H9 (cell line): ENCODE measurements at regions not wholly inside any gene's neighbourhood (a gene's known extent, or its start where the extent isn't known, plus 50 kb on each side); places are given as distances from the start of the nearest gene placed in this dataset.

ENCODE experiments used
- DNase-seq: peaks from one replicate; pipeline ENCODE4 v3.0.0-alpha.2; 2017
- H2AFZ ChIP-seq: one replicate; pipeline ENCODE4 v1.6.1; 2013; ENCODE audit warnings: mild to moderate bottlenecking, low read length, control low read depth, moderate library complexity
- H2AK5ac ChIP-seq: 2 replicates; pipeline ENCODE4 v1.6.1; 2013; ENCODE audit warnings: low read length, control low read depth, mixed read lengths; ENCODE audit not compliant: insufficient read length
- H2BK120ac ChIP-seq: one replicate; pipeline ENCODE4 v1.6.1; 2013; ENCODE audit warnings: low read depth, mild to moderate bottlenecking, low read length, control low read depth, inconsistent platforms; ENCODE audit not compliant: poor library complexity, severe bottlenecking
- H2BK12ac ChIP-seq: 2 replicates; pipeline ENCODE4 v1.6.1; 2013; ENCODE audit warnings: low read length, control low read depth, mixed read lengths, low read depth; ENCODE audit not compliant: insufficient read length
- H2BK15ac ChIP-seq: 2 replicates; pipeline ENCODE4 v1.6.1; 2013; ENCODE audit warnings: low read depth, low read length, control low read depth
- H2BK20ac ChIP-seq: one replicate; pipeline ENCODE4 v1.6.1; 2013; ENCODE audit warnings: low read depth, mild to moderate bottlenecking, low read length, control low read depth, inconsistent platforms; ENCODE audit not compliant: poor library complexity, severe bottlenecking
- H2BK5ac ChIP-seq: 2 replicates; pipeline ENCODE4 v1.6.1; 2013; ENCODE audit warnings: low read length, control low read depth, mixed read lengths; ENCODE audit not compliant: insufficient read length
- H3K14ac ChIP-seq: 2 replicates; pipeline ENCODE4 v1.6.1; 2013; ENCODE audit warnings: low read length, control low read depth; ENCODE audit not compliant: insufficient read depth
- H3K18ac ChIP-seq: 2 replicates; pipeline ENCODE4 v1.6.1; 2013; ENCODE audit warnings: low read depth, mild to moderate bottlenecking, mixed read lengths, low read length, control low read depth; ENCODE audit not compliant: insufficient read length
- H3K23ac ChIP-seq: 2 replicates; pipeline ENCODE4 v1.6.1; 2013; ENCODE audit warnings: low read length, control low read depth, mixed read lengths, low read depth; ENCODE audit not compliant: insufficient read length
- H3K23me2 ChIP-seq: 2 replicates; pipeline ENCODE4 v1.6.1; 2013; ENCODE audit warnings: low read depth, mild to moderate bottlenecking, mixed read lengths, low read length, control low read depth; ENCODE audit not compliant: insufficient read length, poor library complexity, severe bottlenecking
- H3K27ac ChIP-seq: 2 replicates; pipeline ENCODE4 v1.5.1; 2013; ENCODE audit warnings: low read length, control low read depth, mixed read lengths, low read depth; ENCODE audit not compliant: insufficient read length
- H3K27me3 ChIP-seq: 2 replicates; pipeline ENCODE4 v1.6.1; 2013; ENCODE audit warnings: low read length, control low read depth, inconsistent platforms; ENCODE audit not compliant: insufficient read depth
- H3K4ac ChIP-seq: 2 replicates; pipeline ENCODE4 v1.6.1; 2013; ENCODE audit warnings: low read depth, mild to moderate bottlenecking, control low read depth, inconsistent platforms, low read length, moderate library complexity
- H3K4me1 ChIP-seq: 2 replicates; pipeline ENCODE4 v1.6.1; 2013; ENCODE audit warnings: low read length, control low read depth, inconsistent platforms; ENCODE audit not compliant: insufficient read depth
- H3K4me2 ChIP-seq: 2 replicates; pipeline ENCODE4 v1.6.1; 2013; ENCODE audit warnings: low read length, control low read depth, mixed read lengths; ENCODE audit not compliant: insufficient read length, insufficient read depth
- H3K56ac ChIP-seq: 2 replicates; pipeline ENCODE4 v1.6.1; 2013; ENCODE audit warnings: low read depth, mild to moderate bottlenecking, mixed read lengths, low read length, control low read depth; ENCODE audit not compliant: insufficient read length
- H3K79me1 ChIP-seq: 2 replicates; pipeline ENCODE4 v1.6.1; 2013; ENCODE audit warnings: low read depth, mild to moderate bottlenecking, moderate library complexity, low read length, control low read depth, inconsistent platforms; ENCODE audit not compliant: insufficient read depth, poor library complexity, severe bottlenecking
- H3K79me2 ChIP-seq: 2 replicates; pipeline ENCODE4 v1.6.1; 2013; ENCODE audit warnings: low read length, control low read depth, inconsistent platforms; ENCODE audit not compliant: insufficient read depth
- H3K9ac ChIP-seq: 2 replicates; pipeline ENCODE4 v1.6.1; 2013; ENCODE audit warnings: low read length, control low read depth, mixed read lengths; ENCODE audit not compliant: insufficient read length; ENCODE audit errors: extremely low read depth
- H3K9me3 ChIP-seq: one replicate; pipeline ENCODE4 v1.6.1; 2013; ENCODE audit warnings: low read depth, low read length, inconsistent platforms; ENCODE audit not compliant: control insufficient read depth
- H3T11ph ChIP-seq: one replicate; pipeline ENCODE4 v1.6.1; 2013; ENCODE audit warnings: mild to moderate bottlenecking, low read length, control low read depth, inconsistent platforms
- H4K20me1 ChIP-seq: one replicate; pipeline ENCODE4 v1.6.1; 2013; ENCODE audit not compliant: control insufficient read depth, insufficient read length, insufficient read depth
- H4K5ac ChIP-seq: 2 replicates; pipeline ENCODE4 v1.6.1; 2013; ENCODE audit warnings: low read depth, mild to moderate bottlenecking, mixed read lengths, low read length, control low read depth; ENCODE audit not compliant: insufficient read length
- H4K8ac ChIP-seq: replicated peaks from 2 replicates; pipeline ENCODE4 v1.6.1; 2013; ENCODE audit warnings: low read length, control low read depth, mixed read lengths, low read depth; ENCODE audit not compliant: insufficient read length
- H4K91ac ChIP-seq: 2 replicates; pipeline ENCODE4 v1.6.1; 2013; ENCODE audit warnings: low read depth, mild to moderate bottlenecking, moderate library complexity, mixed read lengths, low read length, control low read depth; ENCODE audit not compliant: insufficient read length
- H3K27ac Mint-ChIP-seq, 3 experiments: 2 replicates in 2 of 3; 3 replicates in 1 of 3; pipeline ENCODE4 v1.8.0; 2020 to 2021; ENCODE audit warnings: mixed read lengths in 3 of 3, mild to moderate bottlenecking in 1 of 3, moderate library complexity in 1 of 3
- H3K27me3 Mint-ChIP-seq: 2 replicates; pipeline ENCODE4 v1.8.0; 2021; ENCODE audit warnings: low read depth, mild to moderate bottlenecking, moderate library complexity, mixed read lengths
- H3K36me3 Mint-ChIP-seq, 3 experiments: 2 replicates in 2 of 3; 3 replicates in 1 of 3; pipeline ENCODE4 v1.8.0; 2020 to 2021; ENCODE audit warnings: low read depth in 3 of 3, mixed read lengths in 3 of 3; ENCODE audit not compliant: insufficient read depth in 1 of 3
- H3K4me1 Mint-ChIP-seq, 2 experiments: 2 replicates each; pipeline ENCODE4 v1.8.0; 2020; ENCODE audit warnings: mixed read lengths in 2 of 2
- H3K4me3 Mint-ChIP-seq, 2 experiments: 2 replicates in 1 of 2; 3 replicates in 1 of 2; pipeline ENCODE4 v1.8.0; 2020 to 2021; ENCODE audit warnings: mild to moderate bottlenecking in 2 of 2, mixed read lengths in 2 of 2, moderate library complexity in 1 of 2
- H3K9me3 Mint-ChIP-seq, 2 experiments: 2 replicates in 1 of 2; 3 replicates in 1 of 2; pipeline ENCODE4 v1.8.0; 2020; ENCODE audit warnings: mild to moderate bottlenecking in 2 of 2, mixed read lengths in 2 of 2, moderate library complexity in 1 of 2
- TF ChIP-seq, protein P1 (sequence below): fragments of 200-600 bp; sonication (generic); conservative IDR thresholded peaks from 3 replicates; pipeline ENCODE4 v1.8.0; 2021; ENCODE audit warnings: antibody characterized with exemption, mild to moderate bottlenecking

DNA sequence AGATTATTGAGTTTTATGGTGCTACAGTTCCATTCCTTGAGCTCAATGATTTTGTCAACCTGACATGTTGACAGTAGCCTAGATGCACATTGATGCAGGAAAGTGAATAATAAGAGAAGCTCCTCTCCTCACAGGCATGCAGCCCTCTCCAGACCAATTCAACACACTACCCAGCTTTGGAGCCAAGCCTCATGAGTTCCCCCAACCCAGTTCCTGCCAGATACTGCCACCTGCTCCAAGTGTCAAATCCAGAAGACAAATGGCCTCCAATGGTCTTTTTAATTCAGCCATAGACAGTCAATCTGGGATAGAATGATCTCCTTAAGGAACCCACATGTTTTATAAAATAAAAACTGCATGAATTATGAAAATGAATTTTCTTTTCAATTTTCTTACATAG, 83.7 kb upstream of the ARHGEF3 start:
- no peaks in the 10 kb centered on the region for H3K9me3 Mint-ChIP-seq
- no peak overlapping the region for H3K18ac ChIP-seq
- H3K27ac Mint-ChIP-seq, result no peak overlapping the region

More for the DNA sequence above, 83.7 kb upstream of the ARHGEF3 start:
- no peak overlapping the region for H2BK15ac ChIP-seq
- H3K4me2 ChIP-seq, result no peak overlapping the region
- no peak overlapping the region for H3K27ac ChIP-seq
- no peak overlapping the region for H4K5ac ChIP-seq
- H3K4ac ChIP-seq, result no peak overlapping the region
- TF ChIP-seq, protein P1, sequence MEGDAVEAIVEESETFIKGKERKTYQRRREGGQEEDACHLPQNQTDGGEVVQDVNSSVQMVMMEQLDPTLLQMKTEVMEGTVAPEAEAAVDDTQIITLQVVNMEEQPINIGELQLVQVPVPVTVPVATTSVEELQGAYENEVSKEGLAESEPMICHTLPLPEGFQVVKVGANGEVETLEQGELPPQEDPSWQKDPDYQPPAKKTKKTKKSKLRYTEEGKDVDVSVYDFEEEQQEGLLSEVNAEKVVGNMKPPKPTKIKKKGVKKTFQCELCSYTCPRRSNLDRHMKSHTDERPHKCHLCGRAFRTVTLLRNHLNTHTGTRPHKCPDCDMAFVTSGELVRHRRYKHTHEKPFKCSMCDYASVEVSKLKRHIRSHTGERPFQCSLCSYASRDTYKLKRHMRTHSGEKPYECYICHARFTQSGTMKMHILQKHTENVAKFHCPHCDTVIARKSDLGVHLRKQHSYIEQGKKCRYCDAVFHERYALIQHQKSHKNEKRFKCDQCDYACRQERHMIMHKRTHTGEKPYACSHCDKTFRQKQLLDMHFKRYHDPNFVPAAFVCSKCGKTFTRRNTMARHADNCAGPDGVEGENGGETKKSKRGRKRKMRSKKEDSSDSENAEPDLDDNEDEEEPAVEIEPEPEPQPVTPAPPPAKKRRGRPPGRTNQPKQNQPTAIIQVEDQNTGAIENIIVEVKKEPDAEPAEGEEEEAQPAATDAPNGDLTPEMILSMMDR, result no peak
- peaks cover 0 to 2% of the 10 kb centered on the region in 2 experiments; a peak in 1 of 4 replicates for H3K4me1 Mint-ChIP-seq
- no peak overlapping the region for H3K56ac ChIP-seq
- H3K27me3 ChIP-seq, result no peaks in the 10 kb centered on the region
- no peak for DNase-seq
- no peak overlapping the region for H2AK5ac ChIP-seq
- H4K8ac ChIP-seq, result no peak overlapping the region
- no peak overlapping the region for H3K14ac ChIP-seq
- H2BK5ac ChIP-seq, result no peak overlapping the region
- no peaks in the 10 kb centered on the region for H3K4me1 ChIP-seq
- no peaks in the 10 kb centered on the region for H3K23me2 ChIP-seq
- H3K79me1 ChIP-seq, result no peaks in the 10 kb centered on the region
- no peak overlapping the region for H3T11ph ChIP-seq
- H3K4me3 Mint-ChIP-seq, result no peak overlapping the region
- H4K20me1 ChIP-seq, result no peaks in the 10 kb centered on the region
- no peaks in the 10 kb centered on the region for H3K9me3 ChIP-seq
- no peak overlapping the region for H2AFZ ChIP-seq
- no peaks in the 10 kb centered on the region for H3K36me3 Mint-ChIP-seq
- H3K79me2 ChIP-seq, result no peaks in the 10 kb centered on the region
- no peak overlapping the region for H2BK20ac ChIP-seq
- no peak overlapping the region for H4K91ac ChIP-seq
- no peak overlapping the region for H2BK120ac ChIP-seq
- H3K23ac ChIP-seq, result no peak overlapping the region
- no peaks in the 10 kb centered on the region; the same call in 1 of the 2 replicates for H3K27me3 Mint-ChIP-seq
- H2BK12ac ChIP-seq, result no peak overlapping the region
- no peak overlapping the region for H3K9ac ChIP-seq
